Smooth muscle cell (in vitro differentiated cells): ENCODE measurements at regions not wholly inside any gene's neighbourhood (a gene's known extent, or its start where the extent isn't known, plus 50 kb on each side); places are given as distances from the start of the nearest gene placed in this dataset.

Source experiments
- DNase-seq: peaks from one replicate; lab custom pipeline; 2025; ENCODE audit not compliant: unreplicated experiment; lab: John Stamatoyannopoulos, UW
- H2AFZ ChIP-seq: fragments of 200-600 bp; sonication (generic); 2 replicates; pipeline ENCODE4 v1.6.0; 2016; ENCODE audit warnings: antibody characterized with exemption, low read depth, mild to moderate bottlenecking
- H3F3A ChIP-seq: fragments of 200-600 bp; sonication (generic); 2 replicates; pipeline ENCODE4 v1.6.0; 2017; ENCODE audit warnings: antibody characterized with exemption, low read depth
- H3K27ac ChIP-seq: fragments of 200-600 bp; sonication (generic); 2 replicates; pipeline ENCODE4 v1.5.1; 2016; ENCODE audit warnings: low read depth, mild to moderate bottlenecking
- H3K27me3 ChIP-seq: fragments of 200-600 bp; sonication (generic); 2 replicates; pipeline ENCODE4 v1.6.1; 2016; ENCODE audit warnings: low read depth, mild to moderate bottlenecking
- H3K36me3 ChIP-seq: fragments of 200-600 bp; sonication (generic); 2 replicates; pipeline ENCODE4 v1.5.1; 2016; ENCODE audit warnings: low read depth
- H3K4me1 ChIP-seq: fragments of 200-600 bp; sonication (generic); 2 replicates; pipeline ENCODE4 v1.5.1; 2016; ENCODE audit warnings: low read depth
- H3K4me2 ChIP-seq: fragments of 200-600 bp; sonication (generic); 2 replicates; pipeline ENCODE4 v1.6.0; 2016; ENCODE audit warnings: mild to moderate bottlenecking
- H3K4me3 ChIP-seq: fragments of 200-600 bp; sonication (generic); 2 replicates; pipeline ENCODE4 v1.5.1; 2016; ENCODE audit warnings: mild to moderate bottlenecking
- H3K79me2 ChIP-seq: fragments of 200-600 bp; sonication (generic); 2 replicates; pipeline ENCODE4 v1.6.0; 2016; ENCODE audit warnings: low read depth, mild to moderate bottlenecking
- H3K9ac ChIP-seq: fragments of 200-600 bp; sonication (generic); 2 replicates; pipeline ENCODE4 v1.6.0; 2016; ENCODE audit warnings: low read depth
- H3K9me3 ChIP-seq: fragments of 200-600 bp; sonication (generic); replicated peaks from 2 replicates; pipeline ENCODE4 v1.5.1; 2016; ENCODE audit warnings: low read depth
- H4K20me1 ChIP-seq: fragments of 200-600 bp; sonication (generic); 2 replicates; pipeline ENCODE4 v1.6.0; 2016; ENCODE audit warnings: low read depth
- CTCF ChIP-seq: fragments of 200-600 bp; sonication (generic); IDR thresholded peaks from 2 replicates; pipeline ENCODE4 v1.5.1; 2017; ENCODE audit warnings: borderline replicate concordance, mild to moderate bottlenecking, antibody characterized with exemption; ENCODE audit not compliant: insufficient read depth, poor library complexity, severe bottlenecking
- WGBS: methylation state at CpG from one replicate; pipeline ENCODE4 v1.1.7; 2016; ENCODE audit warnings: low lambda C conversion rate; 5-methylcytosine and 5-hydroxymethylcytosine counted together

GRCh38 chr16:65185241-65185778 is 63.4 kb upstream of the CDH11 start:
- H3K9ac ChIP-seq, result no peak overlapping the region
- H2AFZ ChIP-seq, result no peak overlapping the region
- no peak for TF ChIP-seq CTCF
- DNase-seq, result no peak
- H3K4me1 ChIP-seq, result peaks cover 5% of the 10 kb centered on the region
- H3K4me2 ChIP-seq, result no peak overlapping the region
- H3K36me3 ChIP-seq, result no peaks in the 10 kb centered on the region
- H3K4me3 ChIP-seq, result no peak overlapping the region
- no peaks in the 10 kb centered on the region for H3K9me3 ChIP-seq
- H4K20me1 ChIP-seq, result no peaks in the 10 kb centered on the region
- H3K27ac ChIP-seq, result no peak overlapping the region
- no peaks in the 10 kb centered on the region for H3F3A ChIP-seq
- H3K79me2 ChIP-seq, result no peaks in the 10 kb centered on the region
- WGBS, result 64% methylated on average over 3 of the region's 3 CpGs
- no peaks in the 10 kb centered on the region for H3K27me3 ChIP-seq

- H3K79me2 ChIP-seq, result no peaks in the 10 kb centered on the region
- peaks cover 9% of the 10 kb centered on the region for H3K4me1 ChIP-seq
- H4K20me1 ChIP-seq, result no peaks in the 10 kb centered on the region
- no peaks in the 10 kb centered on the region for H3F3A ChIP-seq
- WGBS, result 52% methylated on average over 4 of the region's 4 CpGs
- H3K27me3 ChIP-seq, result no peaks in the 10 kb centered on the region
- H3K9me3 ChIP-seq, result no peaks in the 10 kb centered on the region
- H3K4me2 ChIP-seq, result peak overlapping the region; percentile 49
- H3K9ac ChIP-seq, result no peak overlapping the region
- H2AFZ ChIP-seq, result no peak overlapping the region
- peak overlapping the region; percentile 60 for H3K27ac ChIP-seq
- no peaks in the 10 kb centered on the region for H3K36me3 ChIP-seq
- DNase-seq, result no peak
- TF ChIP-seq CTCF, result no peak
- no peak overlapping the region for H3K4me3 ChIP-seq
These were observed 59.3 kb upstream of the CDH11 start for GRCh38 chr16:65181071-65181561.

- H3K27me3 ChIP-seq, result no peaks in the 10 kb centered on the region
- no peak for DNase-seq
- WGBS, result 74% methylated on average over 4 of the region's 4 CpGs
- no peaks in the 10 kb centered on the region for H3F3A ChIP-seq
- no peak overlapping the region for H3K4me2 ChIP-seq
- no peak for TF ChIP-seq CTCF
- H3K9me3 ChIP-seq, result no peaks in the 10 kb centered on the region
- no peaks in the 10 kb centered on the region for H4K20me1 ChIP-seq
- H3K79me2 ChIP-seq, result no peaks in the 10 kb centered on the region
- H3K9ac ChIP-seq, result no peak overlapping the region
- H3K4me3 ChIP-seq, result no peak overlapping the region
- H3K4me1 ChIP-seq, result peaks cover 9% of the 10 kb centered on the region
- H3K36me3 ChIP-seq, result no peaks in the 10 kb centered on the region
- H3K27ac ChIP-seq, result no peak overlapping the region
- H2AFZ ChIP-seq, result no peak overlapping the region
These were observed 56.3 kb upstream of the CDH11 start for GRCh38 chr16:65178151-65178550.

- Histone ChIP-seq H3F3A (no peaks in the 10 kb centered on the region), H2AFZ (no peak overlapping the region), H3K9ac (no peak overlapping the region), H4K20me1 (no peaks in the 10 kb centered on the region), H3K36me3 (no peaks in the 10 kb centered on the region), H3K27me3 (no peaks in the 10 kb centered on the region), H3K4me3 (no peak overlapping the region), H3K9me3 (no peaks in the 10 kb centered on the region), H3K4me1 (peaks cover 7% of the 10 kb centered on the region), H3K79me2 (no peaks in the 10 kb centered on the region), H3K4me2 (peak overlapping the region; percentile 7), H3K27ac (peak overlapping the region; percentile 23)
- no peak for DNase-seq
- WGBS, result 24% methylated on average over 6 of the region's 6 CpGs
- no peak for TF ChIP-seq CTCF
These were observed 54.7 kb upstream of the CDH11 start for GRCh38 chr16:65176603-65177002.
